GM10266 (cell line): ENCODE measurements at regions not wholly inside any gene's neighbourhood (a gene's known extent, or its start where the extent isn't known, plus 50 kb on each side); places are given as distances from the start of the nearest gene placed in this dataset.

Source experiments
- DNase-seq: peaks from one replicate; pipeline ENCODE4 v3.0.0; 2012; ENCODE audit errors: extremely low spot score
- CTCF ChIP-seq: IDR thresholded peaks from 2 replicates; pipeline ENCODE4 v1.5.1; 2012; ENCODE audit warnings: mild to moderate bottlenecking, low read depth; ENCODE audit not compliant: control insufficient read depth, insufficient read depth; ENCODE audit errors: missing control alignments

GRCh38 chr16:5678371-5678770, 580.8 kb upstream of the EEF2KMT start:
- no peak for DNase-seq
- TF ChIP-seq CTCF = no peak

GRCh38 chr16:5671421-5671820, 573.8 kb upstream of the EEF2KMT start:
- TF ChIP-seq CTCF = no peak
- DNase-seq = no peak

- no peak for DNase-seq
- no peak for TF ChIP-seq CTCF
Measured at GRCh38 chr16:5670198-5670597, 572.6 kb upstream of the EEF2KMT start.

- TF ChIP-seq CTCF = no peak
- no peak for DNase-seq
Measured at GRCh38 chr16:5668553-5668952, 571.0 kb upstream of the EEF2KMT start.

GRCh38 chr16:5665834-5666233, 568.2 kb upstream of the EEF2KMT start:
- no peak for TF ChIP-seq CTCF
- no peak for DNase-seq

GRCh38 chr16:5653789-5654188, 556.2 kb upstream of the EEF2KMT start:
- no peak for TF ChIP-seq CTCF
- no peak for DNase-seq

GRCh38 chr16:5653041-5653440, 555.4 kb upstream of the EEF2KMT start:
- no peak for TF ChIP-seq CTCF
- DNase-seq = no peak
